ENCODE measurements at regions not wholly inside any gene's neighbourhood (a gene's known extent, or its start where the extent isn't known, plus 50 kb on each side); places are given as distances from the start of the nearest gene placed in this dataset.

- Mint-ChIP-seq H3K4me3 (no peak overlapping the region), H3K36me3 (no peaks in the 10 kb centered on the region), H3K27me3 (no peaks in the 10 kb centered on the region), H3K27ac (no peak overlapping the region), H3K9me3 (peaks cover 0 to 3% (median 0%) of the 10 kb centered on the region in 7 donors), H3K4me1 (no peaks in the 10 kb centered on the region)
- Histone ChIP-seq H3K27me3 (ENCODE audit: control insufficient read depth, insufficient read depth, low read length) (peaks cover 2% of the 10 kb centered on the region), H3K4me1 (ENCODE audit: control insufficient read depth, insufficient read depth, low read length, poor library complexity, severe bottlenecking) (no peaks in the 10 kb centered on the region), H3K9me3 (ENCODE audit: control insufficient read depth in 2 of 2, low read length in 2 of 2) (no peaks in the 10 kb centered on the region), H3K4me3 (ENCODE audit: low read depth, low read length) (no peak overlapping the region), H3K36me3 (ENCODE audit: control insufficient read depth, insufficient read depth, low read length) (no peaks in the 10 kb centered on the region), H3K27ac (ENCODE audit: insufficient read depth, low read length, poor library complexity, severe bottlenecking) (no peak overlapping the region)
- DNase-seq (no peak), ATAC-seq (ENCODE audit: low read depth in 2 of 2) (no peak)
These were observed 61.2 kb downstream of the MBD3L1 start for GRCh38 chr19:8893419-8893818.

DNA sequence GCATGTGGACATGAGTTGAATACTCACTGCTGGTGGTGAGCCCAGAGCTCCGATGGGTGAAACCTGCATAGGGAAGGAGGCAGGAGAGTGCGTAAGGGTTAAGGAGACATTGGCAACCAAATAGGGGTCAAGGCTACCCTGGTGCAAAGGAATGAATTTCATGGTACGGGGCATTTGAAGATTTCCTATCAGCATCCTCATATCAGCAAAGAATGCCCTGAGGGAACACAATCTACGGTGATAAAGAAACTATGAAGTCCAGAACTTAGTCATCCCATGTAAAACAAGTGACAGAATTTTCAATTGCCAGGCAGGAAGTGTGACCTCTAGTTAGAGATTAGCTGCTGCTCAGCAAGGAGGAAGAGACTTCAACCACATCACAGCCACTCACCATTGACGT, 64.9 kb downstream of the MBD3L1 start:
- Mint-ChIP-seq H3K27me3 (no peaks in the 10 kb centered on the region), H3K4me3 (no peak overlapping the region), H3K36me3 (no peaks in the 10 kb centered on the region), H3K27ac (no peak overlapping the region), H3K9me3 (no peaks in the 10 kb centered on the region), H3K4me1 (no peaks in the 10 kb centered on the region)
- Histone ChIP-seq H3K9me3 (ENCODE audit: control insufficient read depth in 2 of 2, low read length in 2 of 2) (no peaks in the 10 kb centered on the region), H3K27me3 (ENCODE audit: control insufficient read depth, insufficient read depth, low read length) (peaks cover 2% of the 10 kb centered on the region), H3K27ac (ENCODE audit: insufficient read depth, low read length, poor library complexity, severe bottlenecking) (no peak overlapping the region), H3K36me3 (ENCODE audit: control insufficient read depth, insufficient read depth, low read length) (no peaks in the 10 kb centered on the region), H3K4me1 (ENCODE audit: control insufficient read depth, insufficient read depth, low read length, poor library complexity, severe bottlenecking) (no peaks in the 10 kb centered on the region), H3K4me3 (ENCODE audit: low read depth, low read length) (no peak overlapping the region)
- ATAC-seq (ENCODE audit: low read depth in 2 of 2) (no peak), DNase-seq (no peak)

- no peak overlapping the region for H3K27ac Mint-ChIP-seq
- peaks cover 2% of the 10 kb centered on the region for H3K27me3 ChIP-seq (ENCODE audit: control insufficient read depth, insufficient read depth, low read length)
- DNase-seq (no peak), ATAC-seq (ENCODE audit: low read depth in 2 of 2) (no peak)
- no peaks in the 10 kb centered on the region for H3K4me1 ChIP-seq (ENCODE audit: control insufficient read depth, insufficient read depth, low read length, poor library complexity, severe bottlenecking)
- no peaks in the 10 kb centered on the region for H3K36me3 Mint-ChIP-seq
- no peaks in the 10 kb centered on the region for H3K9me3 ChIP-seq (ENCODE audit: control insufficient read depth in 2 of 2, low read length in 2 of 2)
- H3K27me3 Mint-ChIP-seq = no peaks in the 10 kb centered on the region
- H3K4me3 ChIP-seq (ENCODE audit: low read depth, low read length) = no peak overlapping the region
- no peaks in the 10 kb centered on the region for H3K4me1 Mint-ChIP-seq
- no peak overlapping the region for H3K4me3 Mint-ChIP-seq
- no peaks in the 10 kb centered on the region for H3K36me3 ChIP-seq (ENCODE audit: control insufficient read depth, insufficient read depth, low read length)
- no peaks in the 10 kb centered on the region for H3K9me3 Mint-ChIP-seq
- H3K27ac ChIP-seq (ENCODE audit: insufficient read depth, low read length, poor library complexity, severe bottlenecking) = no peak overlapping the region
These were observed 67.2 kb downstream of the MBD3L1 start for GRCh38 chr19:8899356-8899755.

DNA sequence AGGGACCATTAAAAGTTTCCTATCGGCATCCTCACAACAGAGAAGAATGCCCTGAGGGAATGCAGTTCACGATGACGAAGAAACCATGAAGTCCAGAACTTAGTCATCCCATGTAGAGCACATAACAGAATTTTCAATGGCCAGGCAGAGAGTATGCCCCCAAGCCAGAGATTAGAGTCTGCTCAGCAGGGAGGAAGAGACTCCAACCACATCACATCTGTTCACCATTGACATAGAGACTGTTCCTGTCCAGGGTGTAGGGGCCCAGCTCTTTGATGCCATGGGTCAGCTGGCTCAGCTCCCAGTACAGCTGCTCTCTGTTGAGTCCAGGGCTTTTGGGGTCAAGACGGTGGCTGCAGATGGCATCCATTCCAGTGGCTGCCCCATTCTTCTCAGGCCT, 68.2 kb downstream of the MBD3L1 start:
- no peak overlapping the region for H3K4me3 ChIP-seq (ENCODE audit: low read depth, low read length)
- Mint-ChIP-seq H3K9me3 (no peaks in the 10 kb centered on the region), H3K36me3 (no peaks in the 10 kb centered on the region), H3K4me3 (no peak overlapping the region), H3K27me3 (no peaks in the 10 kb centered on the region), H3K27ac (no peak overlapping the region), H3K4me1 (no peaks in the 10 kb centered on the region)
- H3K27me3 ChIP-seq (ENCODE audit: control insufficient read depth, insufficient read depth, low read length) = no peaks in the 10 kb centered on the region
- ATAC-seq (ENCODE audit: low read depth in 2 of 2) = no peak
- H3K9me3 ChIP-seq (ENCODE audit: control insufficient read depth in 2 of 2, low read length in 2 of 2) = no peaks in the 10 kb centered on the region
- H3K36me3 ChIP-seq (ENCODE audit: control insufficient read depth, insufficient read depth, low read length) = no peaks in the 10 kb centered on the region
- H3K27ac ChIP-seq (ENCODE audit: insufficient read depth, low read length, poor library complexity, severe bottlenecking) = no peak overlapping the region
- H3K4me1 ChIP-seq (ENCODE audit: control insufficient read depth, insufficient read depth, low read length, poor library complexity, severe bottlenecking) = no peaks in the 10 kb centered on the region
- DNase-seq = no peak

GRCh38 chr19:8902520-8902919, 70.3 kb downstream of the MBD3L1 start:
- Mint-ChIP-seq H3K4me3 (no peak overlapping the region), H3K9me3 (peaks cover 0 to 5% (median 0%) of the 10 kb centered on the region in 7 donors), H3K4me1 (no peaks in the 10 kb centered on the region), H3K27ac (no peak overlapping the region), H3K36me3 (no peaks in the 10 kb centered on the region), H3K27me3 (no peaks in the 10 kb centered on the region)
- Histone ChIP-seq H3K36me3 (ENCODE audit: control insufficient read depth, insufficient read depth, low read length) (no peaks in the 10 kb centered on the region), H3K27me3 (ENCODE audit: control insufficient read depth, insufficient read depth, low read length) (no peaks in the 10 kb centered on the region), H3K27ac (ENCODE audit: insufficient read depth, low read length, poor library complexity, severe bottlenecking) (no peak overlapping the region), H3K4me1 (ENCODE audit: control insufficient read depth, insufficient read depth, low read length, poor library complexity, severe bottlenecking) (no peaks in the 10 kb centered on the region), H3K4me3 (ENCODE audit: low read depth, low read length) (no peak overlapping the region), H3K9me3 (ENCODE audit: control insufficient read depth in 2 of 2, low read length in 2 of 2) (no peaks in the 10 kb centered on the region)
- DNase-seq (no peak), ATAC-seq (ENCODE audit: low read depth in 2 of 2) (no peak)

DNA sequence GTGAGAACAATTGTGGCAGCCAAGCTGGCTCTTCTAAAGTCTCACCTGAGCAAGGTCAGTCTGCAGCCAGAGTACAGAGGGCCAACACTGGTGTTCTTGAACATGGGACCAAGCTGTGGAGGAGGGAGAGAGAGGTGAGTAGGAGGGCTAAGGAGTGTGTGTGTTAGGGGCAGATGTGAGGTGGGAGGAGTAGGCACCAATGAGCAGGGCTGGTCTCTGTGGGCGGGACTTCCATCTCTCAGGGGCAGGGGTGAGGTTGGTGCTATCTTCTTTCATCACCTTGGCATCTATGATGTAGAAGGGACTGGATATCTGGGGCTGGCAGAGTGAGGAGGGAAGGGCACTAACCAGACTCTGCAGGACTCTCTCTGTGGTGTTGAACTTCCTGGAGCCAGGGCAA, 72.4 kb downstream of the MBD3L1 start:
- no peaks in the 10 kb centered on the region for H3K36me3 ChIP-seq (ENCODE audit: control insufficient read depth, insufficient read depth, low read length)
- no peak for ATAC-seq (ENCODE audit: low read depth in 2 of 2)
- H3K4me3 Mint-ChIP-seq = no peak overlapping the region
- H3K4me3 ChIP-seq (ENCODE audit: low read depth, low read length) = no peak overlapping the region
- no peaks in the 10 kb centered on the region for H3K27me3 ChIP-seq (ENCODE audit: control insufficient read depth, insufficient read depth, low read length)
- H3K27ac ChIP-seq (ENCODE audit: insufficient read depth, low read length, poor library complexity, severe bottlenecking) = no peak overlapping the region
- peaks cover 0 to 5% (median 3%) of the 10 kb centered on the region in 7 donors for H3K9me3 Mint-ChIP-seq
- no peak overlapping the region for H3K27ac Mint-ChIP-seq
- H3K4me1 ChIP-seq (ENCODE audit: control insufficient read depth, insufficient read depth, low read length, poor library complexity, severe bottlenecking) = no peaks in the 10 kb centered on the region
- peaks cover 0 to under 1% of the 10 kb centered on the region in 2 experiments for H3K9me3 ChIP-seq (ENCODE audit: control insufficient read depth in 2 of 2, low read length in 2 of 2)
- H3K27me3 Mint-ChIP-seq = no peaks in the 10 kb centered on the region
- H3K36me3 Mint-ChIP-seq = no peaks in the 10 kb centered on the region
- H3K4me1 Mint-ChIP-seq = no peaks in the 10 kb centered on the region
- no peak for DNase-seq

DNA sequence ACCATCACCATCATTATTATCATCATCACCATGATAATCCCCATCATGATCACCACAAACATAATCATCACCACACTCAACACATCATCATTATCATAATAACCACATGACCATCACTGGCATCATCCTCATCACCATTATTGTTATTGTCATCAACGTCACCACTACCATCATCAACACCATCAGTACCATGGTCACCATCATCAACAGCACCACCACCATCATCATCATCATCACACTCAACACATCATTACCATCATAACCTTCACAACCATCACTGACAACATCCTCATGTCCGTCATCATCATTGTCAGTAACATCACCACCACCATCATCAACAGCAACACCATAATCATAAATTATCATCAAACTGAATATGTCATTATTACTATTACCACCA, 73.2 kb downstream of the MBD3L1 start:
- no peaks in the 10 kb centered on the region for H3K4me1 Mint-ChIP-seq
- H3K9me3 ChIP-seq (ENCODE audit: control insufficient read depth in 2 of 2, low read length in 2 of 2) = peaks cover 0 to 2% of the 10 kb centered on the region in 2 experiments
- no peaks in the 10 kb centered on the region for H3K36me3 Mint-ChIP-seq

GRCh38 chr19:8908066-8908465, 75.9 kb downstream of the MBD3L1 start:
- ATAC-seq (ENCODE audit: low read depth in 2 of 2) (no peak), DNase-seq (no peak)
- Mint-ChIP-seq H3K9me3 (peaks cover 0 to 5% (median 3%) of the 10 kb centered on the region in 7 donors), H3K27me3 (no peaks in the 10 kb centered on the region), H3K4me3 (no peak overlapping the region), H3K36me3 (no peaks in the 10 kb centered on the region), H3K27ac (no peak overlapping the region), H3K4me1 (no peaks in the 10 kb centered on the region)
- no peaks in the 10 kb centered on the region for H3K4me1 ChIP-seq (ENCODE audit: control insufficient read depth, insufficient read depth, low read length, poor library complexity, severe bottlenecking)
- H3K27ac ChIP-seq (ENCODE audit: insufficient read depth, low read length, poor library complexity, severe bottlenecking) = no peak overlapping the region
- peaks cover 0 to 2% of the 10 kb centered on the region in 2 experiments for H3K9me3 ChIP-seq (ENCODE audit: control insufficient read depth in 2 of 2, low read length in 2 of 2)
- H3K4me3 ChIP-seq (ENCODE audit: low read depth, low read length) = no peak overlapping the region
- H3K27me3 ChIP-seq (ENCODE audit: control insufficient read depth, insufficient read depth, low read length) = no peaks in the 10 kb centered on the region
- H3K36me3 ChIP-seq (ENCODE audit: control insufficient read depth, insufficient read depth, low read length) = no peaks in the 10 kb centered on the region

More for the DNA sequence above, 73.2 kb downstream of the MBD3L1 start:
- no peak for ATAC-seq (ENCODE audit: low read depth in 2 of 2)
- no peaks in the 10 kb centered on the region for H3K27me3 ChIP-seq (ENCODE audit: control insufficient read depth, insufficient read depth, low read length)
- no peak overlapping the region for H3K27ac Mint-ChIP-seq
- H3K4me3 Mint-ChIP-seq = no peak overlapping the region
- DNase-seq = no peak
- no peak overlapping the region for H3K4me3 ChIP-seq (ENCODE audit: low read depth, low read length)
- H3K4me1 ChIP-seq (ENCODE audit: control insufficient read depth, insufficient read depth, low read length, poor library complexity, severe bottlenecking) = no peaks in the 10 kb centered on the region
- no peaks in the 10 kb centered on the region for H3K36me3 ChIP-seq (ENCODE audit: control insufficient read depth, insufficient read depth, low read length)
- H3K27ac ChIP-seq (ENCODE audit: insufficient read depth, low read length, poor library complexity, severe bottlenecking) = no peak overlapping the region
- H3K9me3 Mint-ChIP-seq = peaks cover 0 to 5% (median 3%) of the 10 kb centered on the region in 7 donors
- no peaks in the 10 kb centered on the region for H3K27me3 Mint-ChIP-seq

All from CD4-positive, CD25-positive, alpha-beta regulatory T cell (primary cell).